ENCODE measurements at regions not wholly inside any gene's neighbourhood (a gene's known extent, or its start where the extent isn't known, plus 50 kb on each side); places are given as distances from the start of the nearest gene placed in this dataset.
"Not testable (repeated sequence)": the region's sequence is repeated elsewhere in the genome, so short reads cannot be mapped to it uniquely, and the experiment has no call there.

- not testable (repeated sequence) for H2BK5ac ChIP-seq (ENCODE audit: low read depth, low read length, poor library complexity, severe bottlenecking); H3K9me3 ChIP-seq (ENCODE audit: control insufficient read depth, low read length); H3K36me3 ChIP-seq (ENCODE audit: control insufficient read depth in 1 of 2, insufficient read depth in 2 of 2, low read depth in 1 of 2, low read length in 2 of 2); H3K4me1 ChIP-seq (ENCODE audit: control insufficient read depth, insufficient read depth, low read depth, low read length); H3K23ac ChIP-seq (ENCODE audit: low read length in 2 of 2); H3K27me3 ChIP-seq (ENCODE audit: control insufficient read depth in 1 of 2, insufficient read depth in 1 of 2, low read length in 2 of 2); H2BK12ac ChIP-seq (ENCODE audit: low read length in 2 of 2); H4K91ac ChIP-seq (ENCODE audit: low read length); H2BK15ac ChIP-seq (ENCODE audit: low read depth, poor library complexity, severe bottlenecking); H2AFZ ChIP-seq (ENCODE audit: low read depth, low read length); H3K18ac ChIP-seq (ENCODE audit: low read depth in 1 of 2, low read length in 2 of 2); H3K4me2 ChIP-seq (ENCODE audit: low read length, poor library complexity, severe bottlenecking); H4K8ac ChIP-seq (ENCODE audit: low read length); H3K4ac ChIP-seq (ENCODE audit: low read depth in 1 of 2, low read length in 2 of 2); H3K4me3 ChIP-seq (ENCODE audit: insufficient read depth in 1 of 2, low read depth in 1 of 2, low read length in 2 of 2); H3K27ac ChIP-seq (ENCODE audit: low read length, poor library complexity, severe bottlenecking); H3K14ac ChIP-seq (ENCODE audit: low read length in 2 of 2); H2BK120ac ChIP-seq (ENCODE audit: low read depth, low read length); H2AK5ac ChIP-seq (ENCODE audit: low read length, severe bottlenecking); H3K79me1 ChIP-seq (replicated peaks; ENCODE audit: low read length, poor library complexity, severe bottlenecking)
- DNase-seq: peak; percentile 6
- WGBS: 96% methylated on average over 4 of the region's 10 CpGs
- peak overlapping the region; percentile 58 for H3K9ac ChIP-seq (ENCODE audit: low read length)
Observed at GRCh38 chr16:21363550-21364223, 85.6 kb upstream of the CRYM start.

GRCh38 chr16:21361612-21362227, 83.6 kb upstream of the CRYM start:
- not testable (repeated sequence) for H3K27ac ChIP-seq (ENCODE audit: low read length, poor library complexity, severe bottlenecking); H2AK5ac ChIP-seq (ENCODE audit: low read length, severe bottlenecking); H3K27me3 ChIP-seq (ENCODE audit: control insufficient read depth in 1 of 2, insufficient read depth in 1 of 2, low read length in 2 of 2); H3K4me2 ChIP-seq (ENCODE audit: low read length, poor library complexity, severe bottlenecking); H3K36me3 ChIP-seq (ENCODE audit: control insufficient read depth in 1 of 2, insufficient read depth in 2 of 2, low read depth in 1 of 2, low read length in 2 of 2); H3K79me1 ChIP-seq (replicated peaks; ENCODE audit: low read length, poor library complexity, severe bottlenecking); H3K4me1 ChIP-seq (ENCODE audit: control insufficient read depth, insufficient read depth, low read depth, low read length); H3K23ac ChIP-seq (ENCODE audit: low read length in 2 of 2); H4K8ac ChIP-seq (ENCODE audit: low read length); H3K14ac ChIP-seq (ENCODE audit: low read length in 2 of 2); H2AFZ ChIP-seq (ENCODE audit: low read depth, low read length); H3K9me3 ChIP-seq (ENCODE audit: control insufficient read depth, low read length); H3K18ac ChIP-seq (ENCODE audit: low read depth in 1 of 2, low read length in 2 of 2); H2BK5ac ChIP-seq (ENCODE audit: low read depth, low read length, poor library complexity, severe bottlenecking); H2BK15ac ChIP-seq (ENCODE audit: low read depth, poor library complexity, severe bottlenecking); H4K91ac ChIP-seq (ENCODE audit: low read length); H3K4ac ChIP-seq (ENCODE audit: low read depth in 1 of 2, low read length in 2 of 2); H2BK12ac ChIP-seq (ENCODE audit: low read length in 2 of 2); H3K4me3 ChIP-seq (ENCODE audit: insufficient read depth in 1 of 2, low read depth in 1 of 2, low read length in 2 of 2); H2BK120ac ChIP-seq (ENCODE audit: low read depth, low read length)
- H3K9ac ChIP-seq (ENCODE audit: low read length): peak overlapping the region; percentile 11
- peak; percentile 5 for DNase-seq
- WGBS: 47% methylated on average over 5 of the region's 9 CpGs

DNA sequence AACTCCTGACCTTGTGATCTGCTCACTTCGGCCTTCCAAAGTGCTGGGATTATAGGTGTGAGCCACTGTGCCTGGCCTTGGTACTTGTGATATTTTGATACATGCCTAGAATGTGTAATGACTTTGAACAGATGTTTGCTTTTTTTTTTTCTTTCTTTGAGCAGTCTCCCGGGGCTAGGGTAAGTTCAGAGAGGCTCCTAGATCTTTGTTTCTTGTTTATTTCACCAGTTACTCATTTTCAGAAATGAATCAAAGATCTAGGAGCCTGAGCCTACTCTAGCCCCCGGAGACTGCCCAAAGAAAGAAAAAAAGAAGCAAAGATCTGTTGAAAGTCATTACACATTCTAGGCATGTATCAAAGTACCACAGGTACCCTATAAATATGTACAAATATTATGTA, 83.0 kb upstream of the CRYM start:
- not testable (repeated sequence) for H2BK12ac ChIP-seq (ENCODE audit: low read length in 2 of 2); H2AK5ac ChIP-seq (ENCODE audit: low read length, severe bottlenecking); H3K4me2 ChIP-seq (ENCODE audit: low read length, poor library complexity, severe bottlenecking); H3K36me3 ChIP-seq (ENCODE audit: control insufficient read depth in 1 of 2, insufficient read depth in 2 of 2, low read depth in 1 of 2, low read length in 2 of 2); H3K4me1 ChIP-seq (ENCODE audit: control insufficient read depth, insufficient read depth, low read depth, low read length); H4K8ac ChIP-seq (ENCODE audit: low read length); H2BK120ac ChIP-seq (ENCODE audit: low read depth, low read length); H3K9me3 ChIP-seq (ENCODE audit: control insufficient read depth, low read length); H3K4me3 ChIP-seq (ENCODE audit: insufficient read depth in 1 of 2, low read depth in 1 of 2, low read length in 2 of 2); H3K4ac ChIP-seq (ENCODE audit: low read depth in 1 of 2, low read length in 2 of 2); H2BK15ac ChIP-seq (ENCODE audit: low read depth, poor library complexity, severe bottlenecking); H4K91ac ChIP-seq (ENCODE audit: low read length); H3K18ac ChIP-seq (ENCODE audit: low read depth in 1 of 2, low read length in 2 of 2); H3K79me1 ChIP-seq (replicated peaks; ENCODE audit: low read length, poor library complexity, severe bottlenecking); H2BK5ac ChIP-seq (ENCODE audit: low read depth, low read length, poor library complexity, severe bottlenecking); DNase-seq; H3K9ac ChIP-seq (ENCODE audit: low read length); H2AFZ ChIP-seq (ENCODE audit: low read depth, low read length); H3K14ac ChIP-seq (ENCODE audit: low read length in 2 of 2); H3K27ac ChIP-seq (ENCODE audit: low read length, poor library complexity, severe bottlenecking); H3K23ac ChIP-seq (ENCODE audit: low read length in 2 of 2); H3K27me3 ChIP-seq (ENCODE audit: control insufficient read depth in 1 of 2, insufficient read depth in 1 of 2, low read length in 2 of 2)
- no CpG with 5 or more reads among the region's 3 CpGs for WGBS

GRCh38 chr16:21359513-21359912, 81.4 kb upstream of the CRYM start:
- H3K36me3 ChIP-seq (ENCODE audit: control insufficient read depth in 1 of 2, insufficient read depth in 2 of 2, low read depth in 1 of 2, low read length in 2 of 2); H3K9ac ChIP-seq (ENCODE audit: low read length); H2AFZ ChIP-seq (ENCODE audit: low read depth, low read length); H3K4me1 ChIP-seq (ENCODE audit: control insufficient read depth, insufficient read depth, low read depth, low read length); H3K23ac ChIP-seq (ENCODE audit: low read length in 2 of 2); H3K9me3 ChIP-seq (ENCODE audit: control insufficient read depth, low read length); H3K4ac ChIP-seq (ENCODE audit: low read depth in 1 of 2, low read length in 2 of 2); H3K4me2 ChIP-seq (ENCODE audit: low read length, poor library complexity, severe bottlenecking); H2BK12ac ChIP-seq (ENCODE audit: low read length in 2 of 2); H2BK15ac ChIP-seq (ENCODE audit: low read depth, poor library complexity, severe bottlenecking); H2BK120ac ChIP-seq (ENCODE audit: low read depth, low read length); H3K27me3 ChIP-seq (ENCODE audit: control insufficient read depth in 1 of 2, insufficient read depth in 1 of 2, low read length in 2 of 2); H4K8ac ChIP-seq (ENCODE audit: low read length); H3K79me1 ChIP-seq (replicated peaks; ENCODE audit: low read length, poor library complexity, severe bottlenecking); H3K18ac ChIP-seq (ENCODE audit: low read depth in 1 of 2, low read length in 2 of 2); DNase-seq; H2BK5ac ChIP-seq (ENCODE audit: low read depth, low read length, poor library complexity, severe bottlenecking); H3K4me3 ChIP-seq (ENCODE audit: insufficient read depth in 1 of 2, low read depth in 1 of 2, low read length in 2 of 2); H2AK5ac ChIP-seq (ENCODE audit: low read length, severe bottlenecking); H3K14ac ChIP-seq (ENCODE audit: low read length in 2 of 2); H3K27ac ChIP-seq (ENCODE audit: low read length, poor library complexity, severe bottlenecking); H4K91ac ChIP-seq (ENCODE audit: low read length): not testable (repeated sequence)
- WGBS: 95% methylated on average over 9 of the region's 12 CpGs

All from mesenchymal stem cell (in vitro differentiated cells and primary cell).